Stimulated activated naive CD8-positive, alpha-beta T cell treated with anti-CD3 and anti-CD28 coated beads, Interleukin-15, Interleukin-2, amounts not matched to agents 100 ng/mL and 50 ng/mL, for 24 hours (primary cell): ENCODE measurements at regions not wholly inside any gene's neighbourhood (a gene's known extent, or its start where the extent isn't known, plus 50 kb on each side); places are given as distances from the start of the nearest gene placed in this dataset.

ENCODE experiments used
- H3K27ac Mint-ChIP-seq: one replicate; pipeline ENCODE4 v1.8.0; 2021; ENCODE audit warnings: mild to moderate bottlenecking, mixed read lengths
- H3K27me3 Mint-ChIP-seq: one replicate; pipeline ENCODE4 v1.8.0; 2021; ENCODE audit warnings: mixed read lengths
- H3K36me3 Mint-ChIP-seq: one replicate; pipeline ENCODE4 v1.8.0; 2021; ENCODE audit warnings: low read depth, mixed read lengths
- H3K4me1 Mint-ChIP-seq: one replicate; pipeline ENCODE4 v1.8.0; 2021; ENCODE audit warnings: low read depth, mixed read lengths
- H3K4me3 Mint-ChIP-seq: one replicate; pipeline ENCODE4 v1.8.0; 2021; ENCODE audit warnings: mild to moderate bottlenecking, mixed read lengths
- H3K9me3 Mint-ChIP-seq: one replicate; pipeline ENCODE4 v1.8.0; 2021; ENCODE audit warnings: mixed read lengths

DNA sequence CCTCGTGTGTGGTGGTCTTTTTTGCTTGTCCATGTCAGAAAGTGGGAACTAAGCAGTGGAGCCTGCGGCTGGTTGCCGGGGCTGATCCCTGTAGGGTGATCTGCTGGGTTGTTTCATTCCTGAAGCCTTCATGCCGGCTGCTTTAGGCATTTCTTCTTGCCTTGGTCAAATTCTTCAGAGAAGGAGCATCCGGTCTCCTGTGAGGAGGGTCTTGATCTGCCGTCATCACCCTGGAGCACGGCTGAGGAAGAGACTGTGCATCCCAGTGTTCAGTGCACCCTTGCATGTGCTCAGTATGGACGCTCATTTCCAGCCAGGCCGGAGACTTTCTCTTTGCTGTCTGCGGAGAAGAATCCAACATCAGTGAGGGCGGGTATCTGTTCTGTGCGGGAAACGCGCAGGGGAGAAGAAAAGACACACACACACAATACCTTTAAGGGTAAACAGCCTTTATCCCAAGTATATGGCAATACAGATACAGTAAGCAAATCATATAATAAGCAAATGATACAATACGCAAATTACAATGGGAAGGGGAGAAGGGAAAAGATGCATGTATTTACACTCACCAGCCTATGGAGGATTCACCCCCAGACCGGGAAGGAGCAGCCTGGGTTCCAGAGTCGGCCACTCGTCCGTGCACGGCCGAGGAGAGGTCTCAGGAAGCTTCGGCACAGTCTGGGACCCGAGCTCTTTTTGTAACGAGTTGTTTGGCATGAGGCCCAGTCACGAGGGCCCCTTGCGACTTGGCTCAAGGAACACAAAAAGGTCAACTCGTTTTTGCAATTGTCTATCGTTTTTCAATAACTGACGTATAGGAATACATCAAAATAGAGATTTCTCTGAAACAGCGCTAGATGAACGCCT is 1366.8 kb upstream of the TMEM132C start:
- no peaks in the 10 kb centered on the region for H3K27me3 Mint-ChIP-seq
- H3K4me1 Mint-ChIP-seq: no peaks in the 10 kb centered on the region
- no peaks in the 10 kb centered on the region for H3K36me3 Mint-ChIP-seq
- H3K27ac Mint-ChIP-seq: no peak overlapping the region
- peaks cover 10% of the 10 kb centered on the region for H3K9me3 Mint-ChIP-seq
- no peak overlapping the region for H3K4me3 Mint-ChIP-seq

DNA sequence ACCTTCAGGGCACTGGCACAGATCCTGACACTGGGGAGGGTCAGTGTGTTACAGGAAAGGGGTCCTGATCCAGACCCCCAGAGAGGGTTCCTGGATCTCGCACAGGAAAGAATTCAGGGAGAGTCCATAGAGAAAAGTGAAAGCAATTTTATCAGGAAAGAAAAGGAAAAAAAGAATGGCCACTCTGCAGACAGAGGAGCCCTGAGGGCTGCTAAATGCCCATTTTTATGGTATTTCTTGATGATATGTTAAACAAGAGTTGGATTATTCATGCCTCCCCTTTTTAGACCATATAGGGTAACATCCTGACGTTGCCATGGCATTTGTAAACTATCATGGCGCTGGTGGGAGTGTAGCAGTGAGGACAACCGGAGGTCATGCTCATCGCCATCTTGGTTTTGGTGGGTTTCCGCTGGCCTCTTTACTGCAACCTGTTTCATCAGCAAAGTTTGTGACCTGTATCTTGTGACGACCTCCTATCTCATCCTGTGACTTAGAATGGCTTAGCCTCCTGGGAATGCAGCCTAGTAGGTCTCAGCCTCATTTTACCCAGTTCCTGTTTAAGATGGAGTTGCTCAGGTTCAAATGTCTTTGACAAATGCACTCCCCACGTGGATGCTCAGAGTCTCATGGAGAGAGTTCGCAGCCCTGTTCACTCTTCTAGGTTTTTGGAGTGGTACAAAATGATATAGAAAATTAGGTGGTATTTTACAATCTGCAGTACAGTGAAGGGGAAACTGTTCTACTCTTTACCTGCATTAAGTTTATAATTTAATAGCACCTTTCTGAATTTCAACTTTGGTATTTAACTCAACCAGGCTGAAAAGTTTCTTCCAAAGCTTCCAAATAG is 1363.7 kb upstream of the TMEM132C start:
- Mint-ChIP-seq H3K4me3 (no peak overlapping the region), H3K27ac (no peak overlapping the region), H3K4me1 (no peaks in the 10 kb centered on the region), H3K9me3 (peaks cover 11% of the 10 kb centered on the region), H3K36me3 (no peaks in the 10 kb centered on the region), H3K27me3 (no peaks in the 10 kb centered on the region)

DNA sequence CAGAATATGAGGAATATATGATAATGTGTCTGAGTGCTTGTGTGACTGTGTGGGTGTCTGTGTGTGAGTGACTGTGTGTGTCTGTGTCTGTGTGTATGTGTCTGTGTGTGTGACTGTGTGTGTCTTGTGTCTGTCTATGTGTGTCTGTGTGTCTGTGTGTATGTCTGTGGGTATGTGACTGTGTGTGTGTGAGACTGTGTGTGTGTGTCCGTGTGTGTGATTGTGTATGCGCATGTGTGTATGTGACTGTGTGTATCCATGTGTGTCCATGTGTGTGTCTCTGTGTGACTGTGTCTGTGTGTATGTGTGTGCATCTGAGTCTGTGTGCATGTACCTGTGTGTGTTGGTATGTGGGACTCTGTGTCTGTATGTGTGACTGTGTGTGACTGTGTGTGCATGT is 1361.2 kb upstream of the TMEM132C start:
- H3K27ac Mint-ChIP-seq: no peak overlapping the region

GRCh38 chr12:126907900-126908764 is 1358.8 kb upstream of the TMEM132C start:
- H3K9me3 Mint-ChIP-seq: peaks cover 4% of the 10 kb centered on the region
- no peak overlapping the region for H3K4me3 Mint-ChIP-seq
- H3K27ac Mint-ChIP-seq: no peak overlapping the region
- H3K4me1 Mint-ChIP-seq: no peaks in the 10 kb centered on the region
- no peaks in the 10 kb centered on the region for H3K27me3 Mint-ChIP-seq
- H3K36me3 Mint-ChIP-seq: no peaks in the 10 kb centered on the region

More for the DNA sequence above, 1361.2 kb upstream of the TMEM132C start:
- Mint-ChIP-seq H3K36me3 (no peaks in the 10 kb centered on the region), H3K4me3 (no peak overlapping the region), H3K9me3 (peaks cover 11% of the 10 kb centered on the region), H3K4me1 (no peaks in the 10 kb centered on the region), H3K27me3 (no peaks in the 10 kb centered on the region)

DNA sequence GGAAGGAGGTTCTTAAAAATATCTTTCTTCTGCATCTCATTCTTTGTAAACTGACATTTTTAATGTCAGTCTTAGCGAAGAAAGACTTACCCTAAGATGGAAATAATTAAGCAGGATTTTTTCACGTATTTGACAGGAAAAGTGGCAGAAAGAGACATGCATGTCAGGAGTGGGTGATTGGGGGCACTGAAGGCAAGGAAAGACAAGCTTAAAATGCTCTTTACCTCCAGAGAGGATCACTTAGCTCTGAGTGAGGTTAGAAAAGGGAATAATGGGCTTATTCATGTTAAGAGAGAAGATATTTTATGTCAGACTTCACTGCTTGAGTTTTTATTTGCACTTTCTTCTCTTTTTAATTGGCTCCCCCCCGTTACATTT is 1358.2 kb upstream of the TMEM132C start:
- Mint-ChIP-seq H3K36me3 (no peaks in the 10 kb centered on the region), H3K4me3 (no peak overlapping the region), H3K27me3 (no peaks in the 10 kb centered on the region), H3K9me3 (peaks cover 4% of the 10 kb centered on the region), H3K4me1 (no peaks in the 10 kb centered on the region), H3K27ac (no peak overlapping the region)

- Mint-ChIP-seq H3K9me3 (peaks cover 6% of the 10 kb centered on the region), H3K36me3 (no peaks in the 10 kb centered on the region), H3K27me3 (no peaks in the 10 kb centered on the region)
Measured at GRCh38 chr12:126910570-126910969, 1356.4 kb upstream of the TMEM132C start.

DNA sequence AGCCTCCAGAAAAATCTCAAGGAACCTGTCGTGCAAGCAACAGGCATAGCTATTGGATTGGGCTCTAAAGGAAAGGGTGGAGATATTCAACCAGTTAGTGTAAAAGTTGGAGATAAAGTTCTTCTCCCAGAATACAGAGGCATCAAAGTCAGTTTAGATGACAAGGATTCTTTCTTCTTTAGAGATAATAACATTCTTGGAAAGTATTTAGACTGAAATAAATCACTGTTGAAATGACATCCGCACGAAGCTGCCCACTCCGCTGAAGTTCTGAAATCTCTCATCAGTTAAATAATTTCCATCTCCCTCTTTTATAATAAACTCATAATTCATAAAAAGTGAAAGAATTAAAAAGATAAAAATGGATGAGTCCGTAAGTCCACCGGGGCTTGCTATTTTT is 1354.9 kb upstream of the TMEM132C start:
- no peaks in the 10 kb centered on the region for H3K27me3 Mint-ChIP-seq
- H3K4me3 Mint-ChIP-seq: no peak overlapping the region

More at GRCh38 chr12:126910570-126910969, 1356.4 kb upstream of the TMEM132C start:
- H3K4me1 Mint-ChIP-seq: no peaks in the 10 kb centered on the region
- H3K27ac Mint-ChIP-seq: no peak overlapping the region
- no peak overlapping the region for H3K4me3 Mint-ChIP-seq

GRCh38 chr12:126914170-126914793 is 1352.7 kb upstream of the TMEM132C start:
- H3K4me3 Mint-ChIP-seq: no peak overlapping the region
- H3K27me3 Mint-ChIP-seq: no peaks in the 10 kb centered on the region
- H3K27ac Mint-ChIP-seq: no peak overlapping the region
- no peaks in the 10 kb centered on the region for H3K36me3 Mint-ChIP-seq
- peaks cover 2% of the 10 kb centered on the region for H3K9me3 Mint-ChIP-seq
- no peaks in the 10 kb centered on the region for H3K4me1 Mint-ChIP-seq

More for the DNA sequence above, 1354.9 kb upstream of the TMEM132C start:
- no peak overlapping the region for H3K27ac Mint-ChIP-seq
- H3K9me3 Mint-ChIP-seq: peaks cover 2% of the 10 kb centered on the region
- H3K36me3 Mint-ChIP-seq: no peaks in the 10 kb centered on the region
- H3K4me1 Mint-ChIP-seq: no peaks in the 10 kb centered on the region

DNA sequence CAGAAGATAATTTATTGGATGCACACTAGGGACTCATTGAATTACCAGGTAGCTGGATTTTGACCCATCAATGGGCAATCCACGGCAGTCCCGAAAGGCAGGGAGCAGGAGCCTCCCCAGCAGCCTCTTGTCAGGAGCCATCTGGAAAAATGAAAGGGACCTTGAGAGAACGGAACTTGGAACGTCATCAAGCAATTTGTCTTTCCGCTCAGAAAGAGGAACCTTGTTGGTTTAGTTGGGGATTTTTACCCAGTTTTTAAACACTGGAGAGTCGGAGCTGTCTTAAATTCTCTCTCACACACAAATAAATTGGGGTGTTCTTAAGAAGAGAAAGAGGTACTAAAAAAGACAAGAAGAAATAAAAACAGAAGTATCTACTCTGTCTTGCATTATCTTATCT is 1351.7 kb upstream of the TMEM132C start:
- no peaks in the 10 kb centered on the region for H3K36me3 Mint-ChIP-seq
- no peaks in the 10 kb centered on the region for H3K4me1 Mint-ChIP-seq
- H3K9me3 Mint-ChIP-seq: peaks cover 2% of the 10 kb centered on the region
- no peak overlapping the region for H3K4me3 Mint-ChIP-seq
- no peaks in the 10 kb centered on the region for H3K27me3 Mint-ChIP-seq
- H3K27ac Mint-ChIP-seq: no peak overlapping the region

GRCh38 chr12:126926023-126926594 is 1340.9 kb upstream of the TMEM132C start:
- no peaks in the 10 kb centered on the region for H3K27me3 Mint-ChIP-seq
- H3K27ac Mint-ChIP-seq: no peak overlapping the region
- peaks cover 4% of the 10 kb centered on the region for H3K9me3 Mint-ChIP-seq
- H3K4me3 Mint-ChIP-seq: no peak overlapping the region
- no peaks in the 10 kb centered on the region for H3K36me3 Mint-ChIP-seq
- H3K4me1 Mint-ChIP-seq: no peaks in the 10 kb centered on the region

DNA sequence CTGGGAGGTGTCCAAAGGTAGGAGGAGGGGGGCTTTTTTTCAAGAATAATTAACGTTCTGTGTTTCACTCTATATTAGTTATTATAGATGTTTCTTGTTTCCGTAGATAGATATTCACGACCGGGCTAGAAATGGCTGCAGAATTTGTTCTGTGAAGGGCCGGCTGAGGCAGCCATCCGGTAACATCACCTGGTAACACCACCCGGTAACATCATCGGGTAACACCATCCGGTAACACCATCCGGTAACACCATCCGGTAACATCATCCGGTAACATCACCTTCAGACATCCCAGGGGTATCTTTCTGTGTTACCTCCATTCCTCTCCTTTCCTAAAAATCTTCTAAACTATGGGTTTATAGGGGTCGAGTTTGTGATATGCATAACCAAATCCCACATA is 1336.7 kb upstream of the TMEM132C start:
- no peaks in the 10 kb centered on the region for H3K4me1 Mint-ChIP-seq

DNA sequence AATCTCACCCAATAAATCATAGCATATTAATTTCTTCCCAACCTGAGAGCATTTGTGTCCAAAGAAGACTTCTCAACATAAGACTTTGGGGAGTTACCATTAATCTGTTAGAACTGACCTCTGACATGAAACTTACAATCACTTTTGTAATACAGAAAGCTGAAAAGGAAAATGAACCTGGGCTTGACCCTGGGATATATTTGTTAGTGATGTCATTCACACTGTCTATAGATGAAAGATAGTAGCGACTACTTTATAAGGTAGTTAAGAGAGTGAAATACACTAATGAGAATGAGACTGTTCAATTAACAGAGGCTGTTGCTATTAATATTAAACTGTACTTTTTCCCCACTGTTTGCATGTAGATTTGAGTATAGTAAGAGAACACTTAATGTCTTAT is 1334.8 kb upstream of the TMEM132C start:
- Mint-ChIP-seq H3K27ac (no peak overlapping the region), H3K4me3 (no peak overlapping the region), H3K9me3 (no peaks in the 10 kb centered on the region), H3K4me1 (no peaks in the 10 kb centered on the region), H3K27me3 (no peaks in the 10 kb centered on the region), H3K36me3 (no peaks in the 10 kb centered on the region)

More for the DNA sequence above, 1336.7 kb upstream of the TMEM132C start:
- H3K36me3 Mint-ChIP-seq: no peaks in the 10 kb centered on the region
- H3K27ac Mint-ChIP-seq: no peak overlapping the region
- H3K4me3 Mint-ChIP-seq: no peak overlapping the region
- H3K27me3 Mint-ChIP-seq: no peaks in the 10 kb centered on the region
- H3K9me3 Mint-ChIP-seq: no peaks in the 10 kb centered on the region

GRCh38 chr12:126935435-126935834 is 1331.5 kb upstream of the TMEM132C start:
- Mint-ChIP-seq H3K4me1 (no peaks in the 10 kb centered on the region), H3K27ac (no peak overlapping the region), H3K9me3 (no peaks in the 10 kb centered on the region), H3K36me3 (no peaks in the 10 kb centered on the region), H3K4me3 (no peak overlapping the region), H3K27me3 (no peaks in the 10 kb centered on the region)
